Right lobe of liver (tissue), 6 donors: ENCODE measurements at regions not wholly inside any gene's neighbourhood (a gene's known extent, or its start where the extent isn't known, plus 50 kb on each side); places are given as distances from the start of the nearest gene placed in this dataset.
"Not testable (repeated sequence)": the region's sequence is repeated elsewhere in the genome, so short reads cannot be mapped to it uniquely, and the experiment has no call there.

Experiments
- ATAC-seq, 4 donors: fragments of 200-7000 bp; cut with Tn5 transposase; one replicate each; pipeline ENCODE4 v1.9.1; 2020; ENCODE audit warnings: mild to moderate bottlenecking in 4 of 4, moderate library complexity in 4 of 4
- DNase-seq, 3 donors: peaks; one replicate each; pipeline ENCODE4 v3.0.0-alpha.2; 2020
- H3K27ac ChIP-seq, 3 donors: fragments of 200-600 bp; one replicate each; pipeline ENCODE4 v1.8.0; 2022
- H3K27me3 ChIP-seq, 2 donors: fragments of 200-600 bp; one replicate each; pipeline ENCODE4 v1.8.0; 2022
- H3K36me3 ChIP-seq, 4 donors: fragments of 200-600 bp; sonication (generic) in 1 of 4; one replicate each; pipeline versions ENCODE4 v1.5.1 to v1.8.0; 2017 to 2022; ENCODE audit warnings: control low read depth in 1 of 4
- H3K4me1 ChIP-seq, 4 donors: fragments of 200-600 bp; sonication (generic) in 1 of 4; one replicate each; pipeline versions ENCODE4 v1.5.1 to v1.8.0; 2017 to 2022; ENCODE audit warnings: control low read depth in 1 of 4
- H3K4me3 ChIP-seq, 3 donors: fragments of 200-600 bp; one replicate each; pipeline ENCODE4 v1.8.0; 2022
- H3K9me3 ChIP-seq, 4 donors: fragments of 200-600 bp; sonication (generic) in 1 of 4; one replicate each; pipeline versions ENCODE4 v1.5.1 to v1.8.0; 2017 to 2022; ENCODE audit warnings: control low read depth in 1 of 4
- POLR2A ChIP-seq: fragments of 450-650 bp; IDR thresholded peaks from one replicate; pipeline ENCODE4 v1.6.1; 2017; ENCODE audit warnings: antibody characterized with exemption, mild to moderate bottlenecking
- WGBS: methylation state at CpG from one replicate; pipeline ENCODE4 v1.1.6; 2018; ENCODE audit warnings: low coverage, low lambda C conversion rate; ENCODE audit not compliant: insufficient coverage; ENCODE audit errors: missing lambda C conversion rate; 5-methylcytosine and 5-hydroxymethylcytosine counted together
- intact Hi-C, 2 donors: fragments of 100-400 bp; cut with DNase I; formaldehyde crosslinking; loops; one replicate each; pipeline versions ENCODE4 v1.11.2 to v1.14.1; 2022
- TF ChIP-seq, protein P1 (sequence below), 4 donors: fragments of 200-600 bp in 3 of 4; fragments of 450-650 bp in 1 of 4; IDR thresholded peaks; one replicate each; pipeline versions ENCODE4 v1.5.1 to v1.8.0; 2016 to 2022; ENCODE audit warnings: antibody characterized with exemption in 4 of 4, mild to moderate bottlenecking in 2 of 4
- donor health status: DM: no; HTN: yes; CAD: no.
- donor health status: DM: no; HTN: no; CAD: no.
- donor health status: DM: no; HTN: no; CAD: no.
- donor health status: DM: no; HTN: yes; CAD: no.
- donor health status: DM: no; HTN: yes; CAD: no.

- no peaks in the 10 kb centered on the region for H3K27me3 ChIP-seq
- no peak for DNase-seq
- 72% methylated on average over 4 of the region's 5 CpGs for WGBS
Observed at GRCh38 chr5:116773926-116774325, 199.3 kb upstream of the SEMA6A start.

GRCh38 chr5:116772806-116773205 lies 198.2 kb upstream of the SEMA6A start:
- H3K4me1 ChIP-seq = no peaks in the 10 kb centered on the region
- intact Hi-C loops = no loop called here
- no peak overlapping the region for H3K4me3 ChIP-seq
- no peaks in the 10 kb centered on the region for H3K27me3 ChIP-seq
- H3K9me3 ChIP-seq = no peaks in the 10 kb centered on the region
- H3K27ac ChIP-seq = no peak overlapping the region
- DNase-seq (no peak), ATAC-seq (no peak)
- no peaks in the 10 kb centered on the region for H3K36me3 ChIP-seq
- TF ChIP-seq, protein P1, sequence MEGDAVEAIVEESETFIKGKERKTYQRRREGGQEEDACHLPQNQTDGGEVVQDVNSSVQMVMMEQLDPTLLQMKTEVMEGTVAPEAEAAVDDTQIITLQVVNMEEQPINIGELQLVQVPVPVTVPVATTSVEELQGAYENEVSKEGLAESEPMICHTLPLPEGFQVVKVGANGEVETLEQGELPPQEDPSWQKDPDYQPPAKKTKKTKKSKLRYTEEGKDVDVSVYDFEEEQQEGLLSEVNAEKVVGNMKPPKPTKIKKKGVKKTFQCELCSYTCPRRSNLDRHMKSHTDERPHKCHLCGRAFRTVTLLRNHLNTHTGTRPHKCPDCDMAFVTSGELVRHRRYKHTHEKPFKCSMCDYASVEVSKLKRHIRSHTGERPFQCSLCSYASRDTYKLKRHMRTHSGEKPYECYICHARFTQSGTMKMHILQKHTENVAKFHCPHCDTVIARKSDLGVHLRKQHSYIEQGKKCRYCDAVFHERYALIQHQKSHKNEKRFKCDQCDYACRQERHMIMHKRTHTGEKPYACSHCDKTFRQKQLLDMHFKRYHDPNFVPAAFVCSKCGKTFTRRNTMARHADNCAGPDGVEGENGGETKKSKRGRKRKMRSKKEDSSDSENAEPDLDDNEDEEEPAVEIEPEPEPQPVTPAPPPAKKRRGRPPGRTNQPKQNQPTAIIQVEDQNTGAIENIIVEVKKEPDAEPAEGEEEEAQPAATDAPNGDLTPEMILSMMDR (IDR thresholded peaks at IDR 0.05) = no peak
- TF ChIP-seq POLR2A = no peak
- WGBS = 43% methylated on average over 3 of the region's 3 CpGs

More at GRCh38 chr5:116773926-116774325, 199.3 kb upstream of the SEMA6A start:
- intact Hi-C loops = no loop called here
- no peaks in the 10 kb centered on the region for H3K4me1 ChIP-seq
- TF ChIP-seq POLR2A = no peak
- TF ChIP-seq, protein P1 (IDR thresholded peaks at IDR 0.05) = no peak
- no peak for ATAC-seq
- H3K9me3 ChIP-seq = no peaks in the 10 kb centered on the region
- H3K27ac ChIP-seq = no peak overlapping the region
- no peaks in the 10 kb centered on the region for H3K36me3 ChIP-seq
- no peak overlapping the region for H3K4me3 ChIP-seq

GRCh38 chr5:116772152-116772501 lies 197.5 kb upstream of the SEMA6A start:
- H3K27ac ChIP-seq = no peak overlapping the region
- H3K4me3 ChIP-seq = no peak overlapping the region

DNA sequence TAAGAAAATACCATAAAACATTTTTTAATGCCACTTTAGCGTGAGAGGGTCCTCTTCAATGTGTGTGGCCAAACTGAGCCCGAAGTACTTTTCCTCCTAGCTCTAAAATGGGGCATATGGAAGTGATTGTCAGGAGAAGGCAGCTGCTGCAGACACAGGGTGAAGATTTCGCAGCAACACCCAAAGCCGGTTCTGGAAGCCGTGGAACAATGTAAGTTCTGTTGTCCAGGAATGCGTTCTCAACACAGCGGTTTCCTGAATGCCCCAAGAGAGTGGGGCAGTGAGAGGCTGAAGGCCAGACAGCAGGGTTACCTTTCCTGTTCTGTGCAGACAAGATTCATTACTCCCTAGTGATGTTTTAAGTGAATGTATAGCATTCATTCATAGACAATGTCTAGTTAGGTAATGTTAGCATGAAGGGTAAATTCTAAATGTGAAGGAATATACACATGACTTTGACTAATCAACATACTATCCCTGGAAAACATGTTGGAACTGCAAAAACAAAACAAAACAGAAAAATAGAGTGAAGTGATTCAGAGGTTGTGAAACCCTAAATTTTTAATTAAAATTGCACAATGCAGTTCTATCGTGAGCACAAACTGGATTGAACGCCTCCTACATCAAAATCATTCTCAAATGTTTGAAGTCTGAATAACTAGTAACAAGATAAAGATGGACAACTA lies 197.0 kb upstream of the SEMA6A start:
- Histone ChIP-seq H3K9me3 (no peaks in the 10 kb centered on the region), H3K4me1 (no peaks in the 10 kb centered on the region), H3K36me3 (no peaks in the 10 kb centered on the region), H3K4me3 (no peak overlapping the region), H3K27ac (no peak overlapping the region), H3K27me3 (no peaks in the 10 kb centered on the region)
- no peak for TF ChIP-seq POLR2A
- TF ChIP-seq, protein P1 (IDR thresholded peaks at IDR 0.05) = no peak
- 63% methylated on average over 9 of the region's 9 CpGs for WGBS
- ATAC-seq = no peak
- intact Hi-C loops = no loop called here
- DNase-seq = no peak

More at GRCh38 chr5:116772152-116772501, 197.5 kb upstream of the SEMA6A start:
- WGBS = 86% methylated on average over 1 of the region's 1 CpG
- intact Hi-C loops = no loop called here
- TF ChIP-seq POLR2A = no peak
- TF ChIP-seq, protein P1 (IDR thresholded peaks at IDR 0.05) = no peak
- Histone ChIP-seq H3K4me1 (no peaks in the 10 kb centered on the region), H3K36me3 (no peaks in the 10 kb centered on the region), H3K9me3 (no peaks in the 10 kb centered on the region), H3K27me3 (no peaks in the 10 kb centered on the region)
- no peak for ATAC-seq
- no peak for DNase-seq

DNA sequence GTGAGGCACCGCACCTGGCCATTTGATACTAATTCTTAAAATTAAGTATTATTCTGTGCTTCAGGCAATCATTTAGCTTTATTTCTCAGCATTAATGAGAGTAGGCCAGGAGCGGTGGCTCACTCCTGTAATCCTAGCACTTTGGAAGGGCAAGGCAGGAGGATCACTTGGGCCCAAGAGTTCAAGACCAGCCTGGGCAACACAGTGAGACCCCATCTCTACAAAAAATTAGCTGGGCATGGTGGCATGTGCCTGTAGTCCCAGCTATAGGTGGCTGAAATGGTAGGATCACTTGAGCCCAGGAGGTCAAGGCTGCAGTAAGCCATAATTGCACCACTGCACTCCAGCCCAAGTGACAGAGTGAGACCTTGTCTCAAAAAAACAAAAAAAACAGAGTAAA lies 195.3 kb upstream of the SEMA6A start:
- WGBS = 83% methylated on average over 1 of the region's 2 CpGs
- intact Hi-C loops, DNase-seq, H3K4me1 ChIP-seq, H3K27me3 ChIP-seq, H3K4me3 ChIP-seq, ATAC-seq, H3K36me3 ChIP-seq, H3K9me3 ChIP-seq, H3K27ac ChIP-seq: not testable (repeated sequence)
